NCI-H748 treated with DMSO at 0.1 percent for 48 hours (cell line): ENCODE measurements at regions not wholly inside any gene's neighbourhood (a gene's known extent, or its start where the extent isn't known, plus 50 kb on each side); places are given as distances from the start of the nearest gene placed in this dataset.

Source experiments
- DNase-seq: peaks from one replicate; lab custom pipeline; 2025; lab: John Stamatoyannopoulos, UW

GRCh38 chr12:115700896-115701465, 576.5 kb downstream of the MED13L start:
- DNase-seq = no peak

GRCh38 chr12:115700081-115700480, 577.4 kb downstream of the MED13L start:
- DNase-seq = no peak

- DNase-seq = no peak
Observed at GRCh38 chr12:115698257-115698656, 579.2 kb downstream of the MED13L start.

GRCh38 chr12:115697340-115697739, 580.2 kb downstream of the MED13L start:
- DNase-seq = peak; percentile 85

- no peak for DNase-seq
Observed at GRCh38 chr12:115694564-115694963, 582.9 kb downstream of the MED13L start.

GRCh38 chr12:115693970-115694369, 583.5 kb downstream of the MED13L start:
- DNase-seq = no peak

- no peak for DNase-seq
Observed at GRCh38 chr12:115691123-115691522, 586.4 kb downstream of the MED13L start.

GRCh38 chr12:115687094-115687493, 590.4 kb downstream of the MED13L start:
- DNase-seq = no peak

GRCh38 chr12:115683240-115683780, 594.2 kb downstream of the MED13L start:
- no peak for DNase-seq

GRCh38 chr12:115680967-115681366, 596.5 kb downstream of the MED13L start:
- no peak for DNase-seq

GRCh38 chr12:115672506-115673080, 604.9 kb downstream of the MED13L start:
- DNase-seq = no peak

GRCh38 chr12:115672086-115672485, 605.4 kb downstream of the MED13L start:
- DNase-seq = no peak

GRCh38 chr12:115670869-115671268, 606.6 kb downstream of the MED13L start:
- no peak for DNase-seq

GRCh38 chr12:115667116-115667515, 610.4 kb downstream of the MED13L start:
- no peak for DNase-seq

GRCh38 chr12:115666168-115666567, 611.3 kb downstream of the MED13L start:
- no peak for DNase-seq

- DNase-seq = no peak
Observed at GRCh38 chr12:115661112-115661511, 616.4 kb downstream of the MED13L start.

GRCh38 chr12:115660211-115660805, 617.2 kb downstream of the MED13L start:
- no peak for DNase-seq

- DNase-seq = no peak
Observed at GRCh38 chr12:115659422-115659821, 618.1 kb downstream of the MED13L start.

- DNase-seq = no peak
Observed at GRCh38 chr12:115657081-115658013, 620.1 kb downstream of the MED13L start.

- DNase-seq = no peak
Observed at GRCh38 chr12:115650026-115650425, 627.5 kb downstream of the MED13L start.

- peak; percentile 30 for DNase-seq
Observed at GRCh38 chr12:115648463-115648862, 629.0 kb downstream of the MED13L start.

GRCh38 chr12:115646210-115646609, 631.3 kb downstream of the MED13L start:
- no peak for DNase-seq
